CD4-positive, alpha-beta T cell treated with Interleukin-4 for 1 hour (primary cell): ENCODE measurements at regions not wholly inside any gene's neighbourhood (a gene's known extent, or its start where the extent isn't known, plus 50 kb on each side); places are given as distances from the start of the nearest gene placed in this dataset.

Experiments
- DNase-seq, 2 donors: peaks; one replicate each; pipeline ENCODE4 v3.0.0-alpha.2; 2020 to 2022

- DNase-seq = no peak
These were observed 87.1 kb upstream of the LINC01488 start for GRCh38 chr11:69394234-69394868.

- DNase-seq = no peak
These were observed 86.6 kb upstream of the LINC01488 start for GRCh38 chr11:69394869-69395246.

- no peak for DNase-seq
These were observed 86.2 kb upstream of the LINC01488 start for GRCh38 chr11:69395287-69395686.

DNA sequence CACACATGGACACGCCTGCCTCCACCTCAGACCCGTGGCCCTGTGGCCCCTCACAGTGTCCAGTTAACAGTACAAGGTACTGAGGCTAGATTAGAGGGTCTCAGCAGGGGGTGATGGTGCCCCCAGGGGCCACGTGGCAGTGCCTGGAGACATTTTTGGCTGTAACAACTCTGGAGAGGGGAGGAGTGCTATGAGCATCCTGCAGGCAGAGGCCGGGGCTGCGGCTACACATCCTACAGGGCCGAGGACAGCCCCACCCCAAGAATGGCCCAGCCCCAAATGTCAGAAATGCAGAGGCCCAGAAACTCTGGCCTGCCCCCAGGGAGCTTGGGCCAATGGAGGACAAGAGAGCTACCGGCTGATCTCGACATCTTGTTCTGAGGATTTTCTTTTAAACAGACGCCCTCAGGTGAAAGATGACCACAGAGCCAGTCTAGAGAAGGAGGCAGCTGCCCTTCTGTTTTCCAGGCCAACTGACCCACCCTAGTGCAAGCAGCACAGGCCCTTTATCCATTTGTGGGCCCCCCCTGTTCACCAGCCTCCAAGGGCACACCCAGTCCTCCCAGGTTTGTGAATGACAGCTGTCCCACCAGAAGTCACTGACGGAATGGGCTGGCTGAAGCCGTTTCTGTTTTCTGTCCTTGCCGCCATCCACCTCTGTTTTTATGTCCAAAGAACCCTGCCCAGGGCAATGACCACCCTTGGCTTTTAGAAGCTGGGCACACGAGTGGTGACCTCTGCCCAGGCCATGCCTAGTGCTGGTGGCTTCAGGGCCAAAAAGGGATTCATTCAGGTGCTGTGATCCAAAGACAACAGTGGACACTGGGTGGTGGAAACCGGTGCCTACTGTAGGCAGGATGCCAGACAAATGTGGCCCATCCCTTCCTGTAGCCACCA lies 85.2 kb upstream of the LINC01488 start:
- no peak for DNase-seq

DNA sequence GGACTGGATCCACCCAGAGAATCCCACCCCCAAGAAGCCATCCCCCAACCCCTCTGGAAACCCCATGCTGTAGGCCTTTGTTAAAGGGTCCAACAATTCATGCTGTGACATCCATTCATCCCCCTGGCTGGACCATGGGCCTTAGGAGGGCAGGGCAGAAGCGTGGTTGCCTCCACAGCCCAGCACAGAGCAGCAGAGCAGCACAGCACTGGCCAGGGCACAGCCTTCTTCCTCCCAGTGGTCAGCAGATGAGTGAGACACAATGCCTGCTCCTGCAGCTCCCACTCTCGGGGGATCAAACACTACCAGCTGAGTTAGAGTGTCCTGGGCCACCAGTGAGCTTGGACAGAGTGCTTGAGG lies 84.5 kb upstream of the LINC01488 start:
- DNase-seq = no peak

DNA sequence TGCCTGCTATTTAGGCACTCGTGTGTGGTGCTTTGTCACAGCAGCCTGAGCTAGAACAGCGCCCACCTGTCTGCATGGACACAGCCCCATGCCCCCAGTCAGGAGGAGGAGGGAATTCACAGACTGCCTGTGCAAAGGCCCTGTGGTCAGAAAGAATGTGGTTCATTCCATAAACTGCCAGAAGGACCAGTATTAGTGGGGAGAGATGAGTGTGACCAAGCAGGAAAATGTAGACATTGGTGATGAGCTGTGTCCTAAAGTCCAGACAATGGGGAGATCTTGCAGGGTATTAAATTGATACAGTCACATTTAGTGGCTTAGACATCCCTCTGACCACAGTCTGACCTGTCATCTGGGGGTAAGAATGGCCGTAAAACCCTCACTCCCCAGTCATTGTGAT lies 83.7 kb upstream of the LINC01488 start:
- no peak for DNase-seq

DNA sequence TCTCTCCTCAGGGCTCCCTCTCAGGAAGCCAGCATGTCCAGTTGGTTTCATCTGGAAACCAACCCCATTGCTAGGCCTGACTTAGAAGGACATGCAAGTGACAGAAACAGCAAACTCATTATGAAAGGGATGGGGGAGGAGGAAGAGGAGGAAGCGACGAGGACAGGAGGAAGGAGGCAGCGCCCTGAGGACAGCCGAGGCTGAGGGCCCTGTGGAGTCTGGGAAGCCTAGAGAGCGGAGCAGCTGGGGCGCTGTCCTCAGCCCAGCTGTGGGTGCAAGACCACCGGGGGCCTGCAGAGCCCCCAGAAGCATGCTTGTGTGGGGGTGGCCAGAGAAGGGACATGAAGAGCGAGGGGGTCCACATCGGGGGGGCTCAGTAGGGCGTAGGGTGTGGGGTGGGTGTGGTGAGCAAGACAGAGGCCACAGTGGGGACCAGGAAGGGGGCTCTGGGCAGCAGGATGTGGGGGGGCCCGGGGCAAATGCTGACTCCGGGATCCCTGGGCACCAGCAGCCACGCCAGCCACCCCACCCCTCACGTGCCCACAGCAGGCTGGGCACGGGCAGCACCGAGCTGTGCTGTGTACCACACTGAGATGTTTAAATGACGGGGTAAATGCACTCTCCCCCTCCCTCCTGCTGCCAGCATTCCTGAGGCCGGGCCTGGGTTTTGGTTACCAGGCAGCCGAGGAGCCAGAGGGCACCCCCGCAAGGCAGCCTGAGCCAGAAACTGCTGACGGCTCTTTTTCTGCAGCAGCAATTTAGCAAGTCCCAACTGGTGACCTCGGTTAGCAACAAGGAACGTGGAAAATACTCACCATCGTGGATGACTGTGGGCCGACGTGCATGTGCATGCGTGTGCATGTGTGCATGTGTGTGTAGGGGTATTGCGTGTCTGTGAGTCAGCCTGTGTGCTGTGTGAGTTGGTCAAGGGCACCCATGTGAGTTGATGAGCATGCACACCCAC lies 82.7 kb upstream of the LINC01488 start:
- no peak for DNase-seq

DNA sequence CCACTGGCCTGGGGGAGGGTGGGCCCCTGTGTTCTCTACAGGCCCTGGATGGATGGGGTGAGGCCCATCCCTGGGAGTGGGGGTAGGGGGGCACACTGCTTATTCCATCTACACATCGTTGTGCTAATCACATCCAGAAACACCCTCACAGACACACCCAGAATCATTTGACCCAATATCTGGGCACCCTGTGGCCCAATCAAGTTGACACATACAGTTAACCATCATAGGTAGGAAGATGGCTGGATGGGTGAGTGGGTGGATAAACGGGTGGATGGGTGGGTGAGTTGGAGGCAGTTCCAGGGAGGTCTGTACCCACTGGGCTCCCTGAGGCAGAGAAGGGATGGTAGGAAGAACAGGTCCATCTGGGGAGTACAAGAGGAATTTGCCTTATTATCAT lies 81.3 kb upstream of the LINC01488 start:
- no peak for DNase-seq

GRCh38 chr11:69400771-69401590 lies 80.5 kb upstream of the LINC01488 start:
- DNase-seq = no peak

GRCh38 chr11:69401715-69402114 lies 79.7 kb upstream of the LINC01488 start:
- DNase-seq = no peak

DNA sequence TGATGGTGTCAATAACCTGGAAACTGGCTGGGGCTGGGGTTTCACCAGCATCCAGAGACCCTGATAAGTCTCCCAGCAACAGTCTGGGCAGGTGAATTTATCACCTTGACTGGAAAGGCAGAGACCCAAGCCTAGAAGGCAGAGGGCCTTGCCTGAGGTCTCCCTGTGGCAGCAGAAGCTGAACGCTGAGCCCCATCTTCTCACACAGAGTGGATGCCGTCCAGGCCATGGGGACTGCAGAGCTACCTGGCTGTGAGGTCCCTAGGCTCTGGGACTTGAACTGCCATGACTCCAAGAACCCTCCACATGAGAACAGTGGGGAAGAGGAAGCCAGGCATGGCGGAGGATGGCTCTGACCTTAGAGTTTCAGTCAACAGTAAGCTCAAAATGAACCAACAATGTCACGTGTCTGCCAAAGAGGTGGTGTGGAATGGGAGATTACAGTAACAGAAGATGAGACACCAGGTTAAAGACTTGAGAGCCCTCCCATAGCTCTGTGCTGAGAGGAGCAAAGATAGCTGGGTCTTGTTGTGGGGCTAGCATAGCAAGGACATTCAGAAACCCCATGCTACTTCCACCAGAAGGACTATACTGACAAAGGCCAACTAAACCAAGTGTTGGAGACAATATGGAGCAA lies 79.1 kb upstream of the LINC01488 start:
- DNase-seq = no peak

DNA sequence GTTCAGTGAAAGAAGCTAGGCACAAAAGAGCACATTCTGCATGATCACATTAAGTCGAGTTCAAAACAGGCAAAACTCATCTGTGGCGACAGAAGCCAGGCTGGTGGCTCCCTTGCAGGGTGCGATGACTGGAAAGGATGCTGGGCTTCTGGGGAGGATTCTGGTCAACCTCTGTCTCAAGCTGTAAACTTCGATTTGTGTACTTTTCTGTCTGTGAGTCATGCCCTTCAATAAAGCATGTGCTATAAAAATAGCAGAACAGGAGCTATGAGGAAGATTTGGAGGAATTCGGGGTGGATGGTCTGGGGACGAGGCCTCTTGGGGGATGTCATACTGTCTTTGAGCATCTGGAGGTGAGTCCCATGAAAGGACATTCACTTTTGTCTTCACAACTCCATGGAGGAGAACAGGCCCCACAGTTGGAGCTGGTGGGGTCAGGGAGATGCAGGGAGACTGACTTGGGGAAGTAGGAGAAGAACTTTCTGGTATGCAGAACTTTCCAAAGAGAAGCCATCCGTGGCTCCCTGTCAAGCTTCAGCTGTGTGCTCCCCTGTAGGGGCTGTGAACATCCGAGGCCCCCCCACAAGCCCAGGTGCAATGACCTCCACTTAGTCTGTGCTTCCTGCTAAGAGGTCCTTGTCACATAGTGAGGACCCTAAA lies 77.8 kb upstream of the LINC01488 start:
- DNase-seq = no peak

GRCh38 chr11:69406060-69406459 lies 75.4 kb upstream of the LINC01488 start:
- DNase-seq = no peak

DNA sequence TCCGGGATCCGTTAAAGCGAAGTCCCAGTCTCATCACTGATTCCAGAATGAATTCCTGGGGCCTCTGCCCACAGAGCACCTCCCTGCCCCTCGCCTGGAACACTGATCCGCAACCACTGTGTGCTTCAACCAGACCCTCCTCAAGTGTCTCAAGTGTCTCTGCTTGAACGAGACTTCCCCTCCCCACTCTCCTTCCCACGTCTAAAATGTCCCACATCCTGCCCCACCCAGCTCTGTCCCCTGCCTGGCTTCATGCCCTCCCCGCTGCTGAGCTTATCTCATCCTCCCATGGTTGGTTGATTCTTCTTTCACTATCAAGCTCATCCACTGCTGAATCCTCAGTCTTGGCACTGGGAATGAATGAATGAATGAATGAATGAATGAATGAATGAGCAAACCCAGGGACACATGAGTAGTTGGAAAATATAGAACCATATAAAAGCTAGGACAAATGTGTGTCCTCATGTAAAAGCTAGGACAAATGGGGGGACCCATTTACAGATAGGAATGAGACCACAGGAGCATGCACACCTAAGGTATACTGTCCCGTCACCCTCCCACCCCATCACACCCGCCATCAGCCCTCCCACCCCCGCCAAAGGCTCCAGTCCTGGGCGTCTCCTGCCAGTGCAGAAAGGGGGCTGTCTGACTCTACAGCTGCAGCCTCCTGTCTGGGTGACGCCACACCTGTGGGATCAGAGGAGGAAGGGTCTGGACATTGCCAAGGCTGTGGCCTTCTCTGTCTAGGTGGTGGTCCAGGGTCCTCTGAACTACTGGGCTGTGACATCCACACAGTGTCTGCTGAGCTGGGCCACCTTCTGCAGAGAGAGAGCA lies 71.4 kb upstream of the LINC01488 start:
- DNase-seq = no peak

GRCh38 chr11:69411257-69411924 lies 70.1 kb upstream of the LINC01488 start:
- no peak for DNase-seq

DNA sequence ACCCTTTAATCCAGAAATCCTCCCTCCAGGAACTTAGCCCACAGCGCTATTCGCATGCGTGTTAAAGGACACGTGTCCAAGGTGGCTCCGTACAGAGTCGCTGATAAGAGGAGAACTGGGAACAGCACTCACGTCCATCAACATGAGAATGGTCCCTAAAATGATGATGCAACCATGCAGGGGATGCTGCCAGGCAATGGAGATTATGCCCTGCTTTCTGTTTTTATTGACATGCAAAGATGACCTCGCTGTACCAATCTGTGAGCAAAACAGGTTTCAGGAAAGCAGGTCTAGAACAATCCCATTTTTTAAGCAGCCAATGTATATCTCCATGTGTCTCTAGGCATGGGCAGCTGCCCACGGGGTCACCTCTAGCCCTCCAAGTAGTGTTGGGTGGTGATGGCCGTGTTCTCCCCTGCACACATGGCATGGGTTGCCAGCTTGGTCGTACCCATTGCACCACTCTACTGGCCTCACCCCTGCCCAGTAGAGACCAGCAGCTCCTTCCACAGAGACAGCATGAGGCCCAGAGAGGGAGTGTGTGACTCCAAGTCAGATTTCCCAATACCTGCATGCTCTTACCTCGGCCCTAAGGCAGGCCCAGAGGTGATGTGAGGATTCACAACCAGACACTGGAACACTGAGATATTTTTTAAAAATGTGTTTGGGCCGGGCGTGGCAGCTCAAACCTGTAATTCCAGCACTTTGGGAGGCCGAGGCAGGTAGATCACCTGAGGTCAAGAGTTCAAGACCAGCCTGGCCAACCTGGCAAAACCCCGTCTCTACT lies 68.3 kb upstream of the LINC01488 start:
- no peak for DNase-seq

DNA sequence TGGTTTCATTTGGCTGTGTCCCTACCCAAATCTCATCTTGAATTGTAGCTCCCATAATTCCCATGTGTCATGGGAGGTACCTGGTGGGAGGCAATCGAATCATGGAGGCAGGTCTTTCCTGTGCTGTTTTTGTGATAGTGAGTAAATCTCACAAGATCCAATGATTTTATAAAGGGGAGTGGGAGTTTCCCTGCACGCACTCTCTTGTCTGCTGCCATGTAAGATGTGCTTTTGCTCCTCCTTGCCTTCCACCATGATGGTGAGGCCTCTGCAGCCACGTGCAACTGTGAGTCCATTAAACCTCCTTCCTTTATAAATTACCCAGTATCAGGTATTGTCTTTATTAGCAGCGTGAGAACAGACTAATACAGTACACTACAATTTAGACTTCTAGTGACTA lies 67.5 kb upstream of the LINC01488 start:
- DNase-seq = no peak

DNA sequence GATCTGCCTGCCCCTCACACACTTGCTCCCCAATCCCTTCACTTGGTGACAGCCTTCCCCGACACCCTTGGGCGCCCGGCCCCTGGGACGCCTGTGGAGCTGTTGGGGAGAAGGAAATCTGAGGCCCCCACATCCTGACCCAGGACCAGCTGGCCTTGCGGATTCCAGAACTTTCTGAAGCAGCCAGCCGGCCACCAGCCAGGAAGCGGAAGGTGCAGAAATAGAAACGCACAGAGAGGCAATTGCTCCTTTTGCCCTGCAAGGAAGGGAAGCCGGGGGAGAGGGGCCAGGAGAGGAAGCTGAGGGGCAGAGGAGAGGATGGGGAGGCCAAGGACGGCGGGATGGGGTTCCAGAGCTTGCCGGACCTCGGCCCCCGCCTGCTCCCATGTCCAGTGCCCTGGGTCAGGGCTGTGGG lies 66.7 kb upstream of the LINC01488 start:
- no peak for DNase-seq
